LNCaP clone FGC (cell line): ENCODE measurements at regions not wholly inside any gene's neighbourhood (a gene's known extent, or its start where the extent isn't known, plus 50 kb on each side); places are given as distances from the start of the nearest gene placed in this dataset.

Source experiments
- DNase-seq: peaks from one replicate; pipeline ENCODE4 v3.0.0-alpha.2; 2011; ENCODE audit warnings: low read depth
- H3K4me3 ChIP-seq: 2 replicates; pipeline ENCODE4 v1.5.1; 2011; ENCODE audit warnings: mild to moderate bottlenecking, low read depth, low read length, control low read depth
- CTCF ChIP-seq: IDR thresholded peaks from 2 replicates; pipeline ENCODE4 v1.5.1; 2012; ENCODE audit warnings: mild to moderate bottlenecking; ENCODE audit not compliant: control insufficient read depth, insufficient read depth; ENCODE audit errors: extremely low read depth

- TF ChIP-seq CTCF, result no peak
- DNase-seq, result no peak
These were observed 168.0 kb upstream of the PHYHIPL start for GRCh38 chr10:59008452-59008851.

GRCh38 chr10:59011972-59012632, 164.3 kb upstream of the PHYHIPL start:
- H3K4me3 ChIP-seq, result no peak overlapping the region
- TF ChIP-seq CTCF, result no peak
- DNase-seq, result no peak

More at GRCh38 chr10:59008452-59008851, 168.0 kb upstream of the PHYHIPL start:
- H3K4me3 ChIP-seq, result no peak overlapping the region

GRCh38 chr10:59012839-59013238, 163.6 kb upstream of the PHYHIPL start:
- TF ChIP-seq CTCF, result no peak
- no peak overlapping the region for H3K4me3 ChIP-seq
- no peak for DNase-seq

- TF ChIP-seq CTCF, result no peak
- DNase-seq, result no peak
- H3K4me3 ChIP-seq, result no peak overlapping the region
These were observed 160.4 kb upstream of the PHYHIPL start for GRCh38 chr10:59016043-59016442.

GRCh38 chr10:59018977-59019376, 157.5 kb upstream of the PHYHIPL start:
- no peak for TF ChIP-seq CTCF
- DNase-seq, result no peak
- H3K4me3 ChIP-seq, result no peak overlapping the region

GRCh38 chr10:59019603-59020002, 156.8 kb upstream of the PHYHIPL start:
- DNase-seq, result no peak
- TF ChIP-seq CTCF, result no peak
- no peak overlapping the region for H3K4me3 ChIP-seq

- no peak for TF ChIP-seq CTCF
- no peak for DNase-seq
- H3K4me3 ChIP-seq, result no peak overlapping the region
These were observed 155.9 kb upstream of the PHYHIPL start for GRCh38 chr10:59020502-59020901.
